22Rv1 (cell line): ENCODE measurements at regions not wholly inside any gene's neighbourhood (a gene's known extent, or its start where the extent isn't known, plus 50 kb on each side); places are given as distances from the start of the nearest gene placed in this dataset.

Source experiments
- H3K27ac ChIP-seq: fragments of 450-650 bp; 2 replicates; pipeline ENCODE4 v1.5.1; 2017
- ZFX ChIP-seq: fragments of 450-650 bp; IDR thresholded peaks from 2 replicates; pipeline ENCODE4 v1.6.1; 2017; ENCODE audit warnings: antibody characterized with exemption, borderline replicate concordance
- TF ChIP-seq, protein P1 (sequence below): fragments of 450-650 bp; IDR thresholded peaks from 2 replicates; pipeline ENCODE4 v1.5.1; 2017; ENCODE audit warnings: mild to moderate bottlenecking

DNA sequence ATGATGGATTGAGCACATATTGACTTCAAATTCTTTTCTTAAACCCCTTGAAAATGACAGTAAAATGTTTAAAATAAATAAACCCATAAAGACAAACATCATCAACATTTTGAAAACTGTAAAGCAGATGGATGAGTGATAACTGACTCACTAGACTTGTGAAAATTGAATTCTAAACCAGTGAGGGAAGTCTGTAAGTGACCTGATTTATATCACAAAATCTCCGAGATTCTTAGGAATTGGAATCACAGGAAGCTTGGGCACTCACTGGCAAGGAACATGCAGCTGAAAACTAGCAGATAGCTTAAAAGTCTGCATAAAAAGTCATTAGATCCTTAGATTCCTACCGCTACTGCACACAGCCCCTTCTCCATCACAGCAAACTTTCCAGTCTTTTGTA lies 51.3 kb upstream of the TSC22D1 start:
- no peak overlapping the region for H3K27ac ChIP-seq
- TF ChIP-seq, protein P1, sequence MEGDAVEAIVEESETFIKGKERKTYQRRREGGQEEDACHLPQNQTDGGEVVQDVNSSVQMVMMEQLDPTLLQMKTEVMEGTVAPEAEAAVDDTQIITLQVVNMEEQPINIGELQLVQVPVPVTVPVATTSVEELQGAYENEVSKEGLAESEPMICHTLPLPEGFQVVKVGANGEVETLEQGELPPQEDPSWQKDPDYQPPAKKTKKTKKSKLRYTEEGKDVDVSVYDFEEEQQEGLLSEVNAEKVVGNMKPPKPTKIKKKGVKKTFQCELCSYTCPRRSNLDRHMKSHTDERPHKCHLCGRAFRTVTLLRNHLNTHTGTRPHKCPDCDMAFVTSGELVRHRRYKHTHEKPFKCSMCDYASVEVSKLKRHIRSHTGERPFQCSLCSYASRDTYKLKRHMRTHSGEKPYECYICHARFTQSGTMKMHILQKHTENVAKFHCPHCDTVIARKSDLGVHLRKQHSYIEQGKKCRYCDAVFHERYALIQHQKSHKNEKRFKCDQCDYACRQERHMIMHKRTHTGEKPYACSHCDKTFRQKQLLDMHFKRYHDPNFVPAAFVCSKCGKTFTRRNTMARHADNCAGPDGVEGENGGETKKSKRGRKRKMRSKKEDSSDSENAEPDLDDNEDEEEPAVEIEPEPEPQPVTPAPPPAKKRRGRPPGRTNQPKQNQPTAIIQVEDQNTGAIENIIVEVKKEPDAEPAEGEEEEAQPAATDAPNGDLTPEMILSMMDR = no peak
- no peak for TF ChIP-seq ZFX

GRCh38 chr13:44626176-44626575 lies 50.0 kb upstream of the TSC22D1 start:
- TF ChIP-seq, protein P1 = no peak
- TF ChIP-seq ZFX = no peak
- no peak overlapping the region for H3K27ac ChIP-seq
